Heart left ventricle (tissue), 13 donors: ENCODE measurements at regions not wholly inside any gene's neighbourhood (a gene's known extent, or its start where the extent isn't known, plus 50 kb on each side); places are given as distances from the start of the nearest gene placed in this dataset.

ENCODE experiments used
- CTCF ChIP-seq, 12 donors: fragments of 200-600 bp; sonication (generic) in 4 of 12; IDR thresholded peaks; one replicate each; pipeline versions ENCODE4 v1.5.0 to v1.8.0; 2018 to 2022; ENCODE audit warnings: antibody characterized with exemption in 12 of 12, mild to moderate bottlenecking in 5 of 12
- POLR2A ChIP-seq, 2 donors: fragments of 450-650 bp; IDR thresholded peaks; one replicate each; pipeline ENCODE4 v1.6.1; 2017; ENCODE audit warnings: antibody characterized with exemption in 2 of 2, mild to moderate bottlenecking in 2 of 2, moderate library complexity in 2 of 2
- donor health status: ischemic (EF 13 %, LVEDD 7.1; RV severe dilation, severe dysfunction).
- donor health status: DM: no; HTN: yes; CAD: no.
- donor health status: DM: no; HTN: no; CAD: no.
- donor health status: ischemic (EF 25% LVEDD 6.9; RV normal size, moderate dysfunction).
- donor health status: ischemic (EF 25% LVEDD 5.7; RV mildly dilated, moderate dysfunction).
- donor health status: ischemic (EF 35%, LVEDD 5.7; RV mildly dilated, moderate dysfunction).
- donor health status: nonischemic (EF 11% LVEDD 7.7; RV severe dilation, severe dysfunction).
- donor health status: DM: yes; HTN: yes; CAD: no.
- donor health status: PGD.
- donor health status: ischemic (EF 29% LVEDD 5.4; RV normal size, mild dysfunction).
- donor health status: nonischemic (EF 23%, LVEDD 6.1; RV moderate dilation, normal function).

DNA sequence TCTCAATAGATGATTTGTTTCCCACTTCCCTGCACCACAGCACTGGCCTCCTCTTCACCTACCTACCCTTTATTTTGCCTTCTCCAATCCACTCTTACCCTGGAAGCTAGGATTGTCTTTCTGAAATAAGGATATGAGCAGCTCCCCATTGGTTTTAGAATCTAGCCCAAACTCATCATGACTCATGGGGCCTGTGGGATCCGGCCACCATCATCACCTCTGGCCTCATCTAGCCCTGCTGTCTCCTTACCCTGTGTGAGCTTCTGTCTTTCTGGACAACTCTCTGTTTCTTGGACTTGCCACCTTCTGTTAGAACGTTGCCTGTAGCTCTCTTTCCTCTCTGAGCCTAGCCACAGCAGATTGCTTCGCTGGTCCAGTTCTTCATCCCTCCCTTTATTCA is 277.1 kb downstream of the PAX1 start:
- TF ChIP-seq CTCF (IDR thresholded peaks at IDR 0.05) = no peak
- TF ChIP-seq POLR2A (IDR thresholded peaks at IDR 0.05) = no peak
